ENCODE measurements at regions not wholly inside any gene's neighbourhood (a gene's known extent, or its start where the extent isn't known, plus 50 kb on each side); places are given as distances from the start of the nearest gene placed in this dataset.

GRCh38 chr15:66832664-66833063 is 130.6 kb downstream of the SMAD6 start:
- no peak for DNase-seq (ENCODE audit: extremely low spot score, insufficient read length, low read depth)
- FAIRE-seq = no peak

- DNase-seq (ENCODE audit: extremely low spot score, insufficient read length, low read depth) = no peak
- FAIRE-seq = no peak
Measured at GRCh38 chr15:66833371-66833770, 131.3 kb downstream of the SMAD6 start.

DNA sequence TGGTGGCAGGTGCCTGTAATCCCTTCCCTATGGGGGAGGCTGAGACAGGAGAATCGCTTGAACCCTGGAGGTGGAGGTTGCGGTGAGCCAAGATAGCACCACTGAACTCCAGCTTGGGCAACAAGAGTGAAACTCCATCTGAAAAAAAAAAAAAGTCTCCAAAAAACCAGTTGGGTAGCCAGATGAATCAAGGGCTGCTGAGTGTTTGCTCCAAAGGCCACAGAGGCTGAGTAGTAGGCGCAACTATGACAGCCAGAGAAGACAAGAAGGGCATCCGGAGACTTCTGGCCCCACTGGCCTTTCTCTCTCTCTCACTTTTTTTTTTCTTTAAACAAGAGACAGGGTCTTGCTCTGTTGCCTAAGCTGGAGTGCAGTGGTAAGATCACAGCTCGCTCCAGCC is 131.8 kb downstream of the SMAD6 start:
- FAIRE-seq = no peak

DNA sequence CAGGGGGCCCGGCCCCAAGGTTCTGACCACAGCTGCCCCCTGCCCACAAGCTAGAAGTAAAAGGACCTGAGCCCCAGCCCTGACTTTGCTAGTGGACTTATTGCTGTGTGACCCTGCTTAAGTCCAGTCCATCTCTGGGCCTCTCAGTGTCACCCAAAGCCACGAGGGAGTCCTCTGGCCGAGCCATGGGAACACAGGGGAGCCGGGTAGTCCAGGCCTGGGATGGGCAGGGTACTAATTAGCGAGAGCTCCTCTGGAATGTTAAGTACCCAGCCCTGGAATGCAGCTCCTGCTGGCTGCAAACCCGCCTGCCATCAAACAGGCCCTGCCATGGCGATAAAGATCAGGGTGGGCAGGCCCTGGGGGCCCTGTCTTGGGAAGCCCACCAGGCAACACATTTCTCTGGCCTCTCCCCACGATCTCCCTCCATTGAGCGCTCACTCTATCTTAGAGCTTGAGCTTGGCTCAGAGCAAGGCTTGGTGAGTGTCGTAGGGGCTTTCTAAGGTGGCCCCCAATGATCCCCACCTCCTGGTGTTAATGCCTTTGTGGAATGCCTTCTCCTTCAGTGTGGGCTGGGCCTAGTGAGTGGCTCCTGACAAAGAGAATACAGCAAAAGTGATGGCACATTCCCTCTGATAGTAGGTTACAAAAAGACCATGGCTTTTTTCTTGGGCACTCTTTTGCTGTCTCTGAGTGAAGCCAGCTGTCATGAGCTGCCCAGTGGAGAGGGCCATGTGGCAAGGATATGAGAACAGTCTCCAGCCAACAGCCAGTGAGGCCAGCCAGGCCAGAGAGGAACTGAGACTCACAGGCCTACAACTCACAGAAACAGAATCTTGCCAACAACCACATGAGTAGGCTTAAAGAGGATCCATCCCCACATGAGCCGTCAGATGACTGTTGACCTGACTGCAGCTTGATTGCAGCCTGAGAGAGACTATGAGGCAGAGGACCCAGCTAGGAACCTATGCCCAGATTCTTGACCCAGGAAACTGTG is 133.1 kb downstream of the SMAD6 start:
- FAIRE-seq (peak; percentile 52), DNase-seq (ENCODE audit: extremely low spot score, insufficient read length, low read depth) (no peak)

More for the DNA sequence above, 131.8 kb downstream of the SMAD6 start:
- no peak for DNase-seq (ENCODE audit: extremely low spot score, insufficient read length, low read depth)

- DNase-seq (ENCODE audit: extremely low spot score, insufficient read length, low read depth) (no peak), FAIRE-seq (no peak)
Measured at GRCh38 chr15:66836231-66837030, 134.4 kb downstream of the SMAD6 start.

DNA sequence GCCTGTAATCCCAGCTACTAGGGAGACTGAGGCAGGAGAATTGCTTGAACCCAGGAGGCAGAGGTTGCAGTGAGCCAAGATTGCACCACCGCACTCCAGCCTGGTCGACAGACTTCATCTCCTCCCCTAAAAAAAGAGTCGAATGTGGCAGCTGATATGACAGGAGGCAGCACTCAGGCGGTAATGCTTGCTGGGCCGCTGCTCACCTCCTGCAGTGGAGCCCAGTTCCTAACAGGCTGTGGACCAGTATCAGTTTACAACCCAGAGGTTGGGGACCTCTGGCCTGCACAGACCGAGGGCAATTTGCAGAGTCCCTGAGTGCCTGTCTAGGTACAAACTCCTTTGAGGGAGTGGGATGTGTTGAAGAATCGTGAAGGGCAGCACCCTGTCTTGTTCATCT is 136.2 kb downstream of the SMAD6 start:
- no peak for FAIRE-seq

GRCh38 chr15:66838671-66839239 is 136.7 kb downstream of the SMAD6 start:
- FAIRE-seq = no peak
- DNase-seq (ENCODE audit: extremely low spot score, insufficient read length, low read depth) = no peak

More for the DNA sequence above, 136.2 kb downstream of the SMAD6 start:
- no peak for DNase-seq (ENCODE audit: extremely low spot score, insufficient read length, low read depth)

DNA sequence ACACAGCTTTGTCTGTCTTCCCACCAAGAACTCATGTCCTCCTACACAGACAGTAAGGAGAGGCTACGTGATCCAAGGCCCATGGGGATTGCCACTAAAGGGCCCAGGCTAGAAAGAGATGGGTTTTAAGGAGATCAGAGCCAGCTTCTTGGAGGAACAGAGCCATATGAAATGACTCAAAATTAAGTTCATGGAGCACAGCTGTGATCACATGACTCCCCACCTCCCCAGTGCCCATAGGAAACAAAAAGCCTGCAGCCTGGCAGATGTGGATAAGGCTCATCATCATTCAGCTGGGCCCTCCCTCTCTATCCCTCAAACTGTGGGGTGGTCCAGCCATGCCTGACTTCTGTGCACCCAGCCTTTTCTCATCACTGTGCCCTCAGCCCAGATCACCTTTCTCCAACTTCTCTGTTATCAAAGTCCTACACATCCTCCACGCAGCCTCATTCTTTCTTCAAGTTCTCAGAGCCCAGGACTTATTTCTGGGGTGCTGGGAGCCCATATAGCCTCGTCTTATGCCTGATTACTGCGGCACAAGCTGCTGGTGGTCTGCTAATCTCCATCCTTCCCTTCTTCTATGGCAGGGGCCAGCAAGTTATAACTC is 137.6 kb downstream of the SMAD6 start:
- FAIRE-seq (no peak), DNase-seq (ENCODE audit: extremely low spot score, insufficient read length, low read depth) (no peak)

GRCh38 chr15:66840615-66841390 is 138.8 kb downstream of the SMAD6 start:
- DNase-seq (ENCODE audit: extremely low spot score, insufficient read length, low read depth) (no peak), FAIRE-seq (no peak)

DNA sequence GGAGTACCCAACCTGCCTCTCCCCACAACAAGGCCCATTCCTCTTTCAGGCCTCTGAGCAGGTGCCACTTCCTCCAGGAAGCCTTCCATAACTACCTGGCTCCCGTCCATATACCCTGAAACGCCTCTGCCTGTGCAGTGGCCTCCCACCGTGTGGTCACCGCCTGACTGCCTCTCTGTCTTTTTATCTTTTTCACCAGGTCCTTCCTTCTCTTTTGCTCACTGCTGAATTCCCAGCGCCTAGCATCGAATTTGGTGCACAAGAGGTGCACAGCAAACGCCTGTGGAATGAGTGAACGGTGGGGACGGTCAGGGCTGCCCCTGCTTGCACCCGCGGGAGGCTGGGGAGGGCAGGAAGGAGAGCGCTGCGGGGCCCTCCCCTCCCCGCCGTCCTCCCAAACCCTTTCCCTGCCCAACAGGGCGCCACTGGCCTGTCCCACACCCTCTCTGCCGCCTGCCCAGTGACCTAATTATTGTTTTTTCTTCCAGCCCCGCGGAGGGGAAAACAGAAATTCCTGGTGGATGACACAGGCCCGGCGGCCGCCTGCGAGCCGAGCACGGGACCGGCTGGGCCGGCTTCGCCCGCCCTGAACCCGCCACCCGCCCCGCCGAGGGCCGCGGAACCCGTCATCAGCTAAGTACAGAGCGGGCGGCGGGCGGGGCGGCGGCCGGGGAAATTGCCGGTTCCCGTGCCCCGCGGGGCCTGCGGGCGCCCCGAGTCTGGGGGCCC is 140.1 kb downstream of the SMAD6 start:
- no peak for DNase-seq (ENCODE audit: extremely low spot score, insufficient read length, low read depth)
- no peak for FAIRE-seq

DNA sequence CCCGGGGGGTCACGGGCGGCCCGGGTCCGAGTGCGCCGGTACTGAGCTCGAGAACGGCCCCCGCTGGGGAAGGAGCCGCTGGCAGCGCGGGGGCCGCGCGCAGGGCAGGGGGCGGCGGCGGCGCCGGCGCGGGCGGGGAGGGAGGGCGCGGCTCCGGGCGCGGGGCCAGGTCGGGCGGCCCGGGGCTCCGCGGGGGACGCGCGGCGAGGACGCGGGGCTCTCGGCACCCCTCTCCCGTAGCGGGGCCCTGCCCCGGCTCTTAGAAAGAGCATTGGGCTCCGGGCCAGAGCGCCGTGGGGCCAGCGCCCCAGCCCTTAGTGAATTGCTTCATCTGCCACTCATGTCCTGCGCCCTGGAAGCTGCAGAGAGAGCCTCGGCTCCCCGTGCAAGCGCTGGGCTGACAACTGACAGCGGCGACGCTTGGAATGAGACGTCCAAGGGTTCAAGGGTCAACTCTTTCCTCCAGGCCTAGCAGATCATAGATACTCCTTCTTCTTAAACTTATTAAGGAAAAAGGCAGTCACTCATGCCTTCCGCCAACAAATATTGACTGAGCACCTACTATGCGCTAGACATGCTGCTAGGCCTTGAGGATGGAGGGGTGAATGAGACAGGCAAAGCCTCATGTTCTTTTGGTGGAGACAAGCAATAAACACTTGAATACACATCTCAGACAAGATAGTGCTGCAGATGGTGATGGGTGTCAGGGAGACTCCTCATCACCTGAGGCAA is 140.8 kb downstream of the SMAD6 start:
- FAIRE-seq = no peak

GRCh38 chr15:66843581-66843980 is 141.5 kb downstream of the SMAD6 start:
- DNase-seq (ENCODE audit: extremely low spot score, insufficient read length, low read depth) (no peak), FAIRE-seq (no peak)

More for the DNA sequence above, 140.8 kb downstream of the SMAD6 start:
- DNase-seq (ENCODE audit: extremely low spot score, insufficient read length, low read depth) = no peak

GRCh38 chr15:66844041-66844746 is 142.2 kb downstream of the SMAD6 start:
- FAIRE-seq = no peak
- no peak for DNase-seq (ENCODE audit: extremely low spot score, insufficient read length, low read depth)

DNA sequence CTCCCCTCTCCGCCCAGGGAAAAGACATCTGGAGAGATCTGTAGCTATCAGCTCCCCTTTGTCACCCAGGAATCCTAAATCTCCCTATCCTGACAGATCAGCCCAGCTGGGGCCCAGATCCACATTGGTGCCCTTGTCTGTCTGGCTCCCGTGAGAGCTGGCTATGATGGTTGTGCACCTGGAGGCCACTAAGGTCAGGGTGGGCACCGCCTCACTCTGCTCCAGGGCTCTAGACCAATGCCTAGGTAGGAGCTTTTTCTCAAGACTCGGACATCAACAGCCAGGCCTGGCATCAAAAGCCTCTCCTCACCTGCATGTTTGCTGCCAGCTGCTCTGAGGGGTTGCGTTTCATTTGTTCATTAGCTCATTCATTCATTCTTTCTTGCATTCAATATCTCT is 142.7 kb downstream of the SMAD6 start:
- FAIRE-seq = no peak
- DNase-seq (ENCODE audit: extremely low spot score, insufficient read length, low read depth) = no peak

DNA sequence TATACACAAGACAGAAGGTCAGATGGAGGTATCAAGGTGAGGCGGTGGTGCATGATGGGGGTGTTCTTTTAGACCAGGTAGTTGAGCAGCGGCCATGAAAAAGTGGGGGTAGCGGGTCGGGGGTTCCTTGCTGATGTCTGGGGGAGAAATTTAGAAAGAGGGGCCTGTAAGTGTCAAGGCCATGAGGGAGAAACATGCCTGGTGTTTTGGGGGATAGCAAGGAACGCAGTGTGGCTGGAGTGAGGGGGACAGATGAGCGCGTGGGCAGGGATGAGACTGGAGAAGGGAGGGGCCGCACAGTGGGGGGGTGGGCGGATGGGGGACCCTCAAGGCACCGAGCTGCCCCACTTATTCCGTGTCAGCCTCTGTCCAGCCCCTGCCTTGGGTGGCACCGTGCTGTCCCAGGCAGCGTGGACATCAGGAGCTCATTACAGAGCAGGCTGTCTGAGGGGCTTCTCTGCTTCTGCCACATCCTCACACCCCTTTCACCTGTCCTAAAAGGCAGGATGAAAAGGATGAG is 143.3 kb downstream of the SMAD6 start:
- DNase-seq (ENCODE audit: extremely low spot score, insufficient read length, low read depth) (no peak), FAIRE-seq (no peak)

GRCh38 chr15:66846031-66846430 is 144.0 kb downstream of the SMAD6 start:
- DNase-seq (ENCODE audit: extremely low spot score, insufficient read length, low read depth) (no peak), FAIRE-seq (no peak)

- DNase-seq (ENCODE audit: extremely low spot score, insufficient read length, low read depth) = no peak
- no peak for FAIRE-seq
Measured at GRCh38 chr15:66846811-66847210, 144.8 kb downstream of the SMAD6 start.

All from GM18507 (cell line).